GM18511 (cell line): ENCODE measurements at regions not wholly inside any gene's neighbourhood (a gene's known extent, or its start where the extent isn't known, plus 50 kb on each side); places are given as distances from the start of the nearest gene placed in this dataset.

Experiments
- ATAC-seq: cut with Tn5 transposase; IDR thresholded peaks from one replicate; pipeline ENCODE4 v1.9.1; 2021; ENCODE audit warnings: mild to moderate bottlenecking, moderate library complexity; ENCODE audit not compliant: unreplicated experiment

DNA sequence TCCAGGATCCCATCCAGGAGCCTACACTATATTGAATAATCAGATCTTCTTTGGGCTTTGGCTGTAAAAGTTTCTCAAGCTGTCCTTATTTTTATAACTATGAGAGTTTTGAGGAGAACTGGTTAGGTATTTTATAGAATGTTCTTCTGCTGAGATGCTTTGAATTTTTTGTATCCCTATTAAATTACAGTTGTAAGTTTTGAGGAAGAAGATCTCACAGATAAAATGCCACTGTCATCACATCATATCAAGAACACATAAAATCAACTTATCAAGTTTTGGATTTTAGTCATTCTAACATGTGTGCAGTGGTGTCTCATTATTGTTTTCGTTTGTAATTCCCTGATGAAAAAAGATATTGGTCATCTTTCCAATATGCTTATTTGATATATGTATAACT lies 260.2 kb upstream of the COL3A1 start:
- no peak for ATAC-seq

DNA sequence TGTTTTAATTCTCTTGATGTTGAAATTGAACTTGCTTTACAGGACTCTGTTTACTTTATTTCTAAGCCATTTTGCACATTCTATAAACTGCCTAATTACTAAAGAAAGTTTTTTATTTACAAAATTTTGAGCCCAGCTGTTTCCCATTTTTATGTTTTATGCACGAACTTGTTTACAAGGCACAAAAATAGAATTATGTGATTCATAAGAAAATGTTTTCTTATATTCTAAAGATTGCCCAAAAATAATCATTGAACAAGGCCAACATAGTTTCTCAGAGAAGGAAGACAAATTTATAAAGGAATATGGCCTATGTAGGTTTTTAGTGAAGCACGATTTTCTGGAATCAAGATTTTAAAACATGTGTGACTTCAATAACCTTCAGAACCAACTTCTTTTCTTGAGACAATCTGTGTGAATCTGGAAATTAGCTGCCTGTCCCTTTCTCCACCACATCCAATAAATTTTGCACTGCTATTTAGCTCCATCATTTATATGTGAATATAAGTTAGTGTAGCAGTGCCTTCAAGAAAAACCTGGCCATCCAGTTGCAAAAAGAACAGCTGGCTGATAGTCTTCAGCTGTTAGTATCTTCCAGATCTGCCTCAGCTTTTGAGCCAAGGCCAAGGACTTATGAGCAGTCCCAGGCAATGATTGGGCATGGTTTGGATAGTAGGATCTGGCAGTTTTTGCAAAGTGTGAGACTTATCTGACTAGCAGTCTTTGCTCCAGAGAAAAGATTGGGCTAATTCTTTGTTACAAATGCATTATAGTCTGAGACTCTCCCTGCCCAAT lies 253.2 kb upstream of the COL3A1 start:
- no peak for ATAC-seq

DNA sequence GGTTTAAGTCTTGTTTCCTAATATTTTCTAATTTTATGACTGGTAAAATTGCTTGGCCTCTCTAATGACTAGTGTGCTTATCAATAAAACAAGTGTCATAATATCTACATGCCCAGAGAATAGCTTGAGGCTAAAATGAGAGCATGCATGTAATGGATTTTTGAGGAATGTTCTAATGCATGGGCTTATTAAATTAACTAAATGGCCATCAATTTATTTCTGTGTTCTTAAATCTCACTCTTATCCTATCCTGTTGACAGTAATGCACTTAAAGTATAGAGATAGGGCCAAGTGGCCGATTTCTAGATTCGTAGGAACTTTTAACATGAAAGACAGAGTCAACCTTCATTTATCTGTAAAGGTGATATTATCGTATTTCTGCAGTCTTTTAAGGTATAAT lies 252.4 kb upstream of the COL3A1 start:
- ATAC-seq: no peak

DNA sequence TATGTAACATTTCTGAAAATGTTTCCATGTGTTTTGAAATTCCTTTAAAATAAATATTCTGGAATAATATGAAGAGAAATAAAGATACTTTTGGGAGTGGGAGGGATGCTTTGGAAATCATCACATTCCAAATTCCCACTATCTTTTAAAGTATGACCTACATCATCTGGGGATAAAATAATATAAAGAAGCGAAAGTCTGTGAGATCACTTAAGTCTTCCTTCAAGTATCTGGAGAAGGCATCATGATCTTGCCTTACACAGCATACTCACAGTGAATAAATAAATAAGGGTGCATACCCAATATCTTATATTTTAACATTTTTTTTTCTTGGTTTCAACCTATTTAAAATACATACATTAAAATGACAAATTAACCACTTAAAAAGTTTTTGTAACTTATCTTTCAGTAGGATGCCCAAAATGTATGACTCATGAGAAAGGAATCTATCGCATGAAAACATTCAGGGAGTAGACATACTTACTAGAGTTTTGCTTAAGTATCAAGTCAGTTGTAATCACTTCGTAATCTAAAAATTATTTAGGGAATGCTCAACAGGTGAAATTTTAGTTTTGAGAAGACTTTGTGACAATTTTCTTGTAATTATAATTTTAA lies 248.3 kb upstream of the COL3A1 start:
- no peak for ATAC-seq

DNA sequence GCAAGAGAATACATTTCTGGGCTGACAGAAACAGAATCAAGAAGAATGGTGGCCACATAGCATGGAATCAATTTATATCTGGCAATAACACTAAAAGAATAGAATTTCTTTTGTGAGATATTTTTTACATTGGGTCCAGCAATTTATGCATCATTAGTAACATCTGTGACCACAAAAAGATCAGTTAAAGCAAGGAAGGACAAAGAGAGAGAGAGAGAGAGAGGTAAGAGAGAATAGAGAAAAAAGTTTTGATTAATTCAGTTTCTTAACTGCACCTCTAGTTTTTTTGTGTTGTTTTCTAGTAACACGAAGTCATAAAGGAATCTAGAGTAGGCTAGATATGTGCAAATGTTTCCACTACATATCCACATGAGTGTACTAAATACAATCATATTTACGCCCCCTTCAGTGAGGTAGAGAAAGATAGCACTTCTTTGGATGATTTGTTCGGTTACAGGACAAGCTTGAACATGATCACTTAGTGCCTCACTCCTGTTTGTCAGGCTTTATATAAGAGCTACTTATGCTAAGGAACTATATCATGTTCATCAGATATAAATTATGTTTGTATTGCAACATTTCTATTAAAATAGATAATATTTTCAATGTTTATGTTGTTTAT lies 247.4 kb upstream of the COL3A1 start:
- ATAC-seq: no peak

DNA sequence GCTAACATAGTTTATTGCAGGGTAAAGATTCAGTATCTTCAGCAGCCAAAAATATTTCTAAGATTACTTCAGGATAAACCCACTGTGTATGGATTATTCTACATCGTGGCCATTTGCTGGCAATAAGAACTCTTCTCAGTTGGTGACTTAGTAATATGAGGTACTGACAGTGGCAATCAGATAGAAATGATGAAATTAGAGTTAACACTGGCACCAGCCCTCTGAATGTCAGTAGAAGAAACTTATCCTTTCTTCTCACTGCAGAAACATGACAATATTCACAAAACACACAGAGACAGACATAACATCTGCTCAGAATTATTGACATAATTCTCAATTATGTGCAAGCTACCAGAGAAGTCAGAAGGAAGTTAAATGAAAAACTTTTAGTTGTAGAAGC lies 246.3 kb upstream of the COL3A1 start:
- ATAC-seq: no peak

DNA sequence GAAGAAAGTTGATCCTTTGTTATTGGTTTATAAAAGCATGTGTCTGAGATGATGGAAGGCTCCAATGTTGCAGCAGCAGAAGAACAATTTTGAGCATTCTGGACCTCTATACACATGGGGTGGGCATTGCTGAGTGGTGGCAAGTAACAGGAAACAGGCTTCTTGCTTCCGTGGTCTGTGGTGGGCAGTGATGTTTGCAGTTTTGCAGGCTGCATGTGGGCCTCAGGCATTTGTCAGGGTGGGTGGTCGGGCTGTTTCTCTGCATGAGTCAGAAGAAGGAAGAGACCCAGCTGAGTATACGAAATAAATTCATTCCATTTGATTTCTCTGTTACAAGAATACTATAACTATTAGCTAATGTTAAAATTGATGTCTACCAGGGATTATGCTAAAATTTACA lies 239.5 kb upstream of the COL3A1 start:
- no peak for ATAC-seq

DNA sequence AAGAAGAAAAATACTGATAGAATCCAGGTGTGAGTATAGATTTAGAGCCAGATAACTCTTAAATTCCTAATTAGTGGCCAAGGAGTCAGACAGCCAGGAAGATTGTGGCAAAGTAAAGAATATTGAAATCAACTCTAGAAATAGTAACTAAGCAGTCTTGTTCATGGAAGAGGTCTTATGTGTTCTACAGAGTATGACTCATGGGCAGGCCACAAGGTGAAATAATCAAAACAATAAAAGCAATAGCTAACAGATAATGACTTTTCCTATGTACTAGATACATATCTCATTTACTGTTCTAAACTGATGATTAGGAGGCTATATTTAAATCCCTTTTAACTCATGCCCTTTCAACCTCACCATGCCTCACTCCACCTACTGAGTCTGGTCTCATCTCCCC lies 227.4 kb upstream of the COL3A1 start:
- no peak for ATAC-seq

DNA sequence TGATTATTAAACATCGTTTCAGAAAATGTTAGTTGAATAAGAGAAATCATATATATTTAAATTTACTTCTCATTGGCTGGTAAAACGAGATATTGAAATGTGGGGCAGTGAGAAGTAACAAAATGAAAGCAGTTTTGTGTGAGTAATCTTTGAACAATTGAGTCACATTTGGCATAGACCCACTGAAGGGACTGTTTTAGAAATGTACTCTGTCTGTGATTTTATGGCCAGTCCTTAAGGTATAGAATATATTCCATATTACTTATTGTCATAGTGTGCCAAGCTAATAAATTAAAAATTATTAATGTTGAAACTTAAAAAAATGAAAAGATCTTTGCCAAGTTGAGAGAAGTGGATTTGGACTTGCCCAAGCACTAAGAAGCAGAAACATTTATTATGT lies 222.4 kb upstream of the COL3A1 start:
- ATAC-seq: no peak

DNA sequence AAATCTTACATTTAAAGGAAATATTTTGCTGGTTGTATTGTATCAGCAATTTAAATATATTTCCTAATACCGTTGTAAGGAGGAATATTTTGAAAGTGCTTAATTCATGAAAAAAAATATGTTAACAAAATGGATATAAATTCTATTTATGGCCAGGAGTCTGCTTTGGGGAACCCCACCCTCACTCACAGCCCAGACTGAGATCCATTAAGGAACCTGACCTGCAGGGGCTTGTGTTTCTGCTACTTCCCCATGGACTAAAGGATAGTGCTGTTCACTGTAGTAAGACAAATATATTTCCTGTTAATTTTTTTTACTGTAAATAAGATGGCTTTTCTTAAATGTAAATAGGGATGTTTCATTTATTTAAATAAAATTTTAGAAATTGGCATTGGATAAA lies 221.9 kb upstream of the COL3A1 start:
- ATAC-seq: no peak

DNA sequence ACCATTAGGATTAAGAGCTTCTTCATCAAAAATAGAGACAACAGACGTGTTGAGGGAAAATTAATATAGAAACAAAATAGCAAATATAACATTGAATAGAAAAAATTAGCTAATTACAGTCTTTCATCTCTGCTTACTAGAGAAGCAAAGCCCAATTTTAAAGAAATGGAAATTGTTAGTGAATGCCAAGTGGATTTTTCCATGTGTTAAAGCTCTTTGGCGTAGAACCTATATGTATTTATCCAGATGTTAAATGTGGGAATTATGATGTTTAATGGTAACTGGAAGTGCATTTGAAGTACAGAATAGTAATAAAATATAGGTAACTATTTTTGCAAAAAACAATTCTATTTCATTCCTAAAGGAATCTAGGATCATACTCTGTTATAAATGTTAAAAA lies 212.0 kb upstream of the COL3A1 start:
- no peak for ATAC-seq

DNA sequence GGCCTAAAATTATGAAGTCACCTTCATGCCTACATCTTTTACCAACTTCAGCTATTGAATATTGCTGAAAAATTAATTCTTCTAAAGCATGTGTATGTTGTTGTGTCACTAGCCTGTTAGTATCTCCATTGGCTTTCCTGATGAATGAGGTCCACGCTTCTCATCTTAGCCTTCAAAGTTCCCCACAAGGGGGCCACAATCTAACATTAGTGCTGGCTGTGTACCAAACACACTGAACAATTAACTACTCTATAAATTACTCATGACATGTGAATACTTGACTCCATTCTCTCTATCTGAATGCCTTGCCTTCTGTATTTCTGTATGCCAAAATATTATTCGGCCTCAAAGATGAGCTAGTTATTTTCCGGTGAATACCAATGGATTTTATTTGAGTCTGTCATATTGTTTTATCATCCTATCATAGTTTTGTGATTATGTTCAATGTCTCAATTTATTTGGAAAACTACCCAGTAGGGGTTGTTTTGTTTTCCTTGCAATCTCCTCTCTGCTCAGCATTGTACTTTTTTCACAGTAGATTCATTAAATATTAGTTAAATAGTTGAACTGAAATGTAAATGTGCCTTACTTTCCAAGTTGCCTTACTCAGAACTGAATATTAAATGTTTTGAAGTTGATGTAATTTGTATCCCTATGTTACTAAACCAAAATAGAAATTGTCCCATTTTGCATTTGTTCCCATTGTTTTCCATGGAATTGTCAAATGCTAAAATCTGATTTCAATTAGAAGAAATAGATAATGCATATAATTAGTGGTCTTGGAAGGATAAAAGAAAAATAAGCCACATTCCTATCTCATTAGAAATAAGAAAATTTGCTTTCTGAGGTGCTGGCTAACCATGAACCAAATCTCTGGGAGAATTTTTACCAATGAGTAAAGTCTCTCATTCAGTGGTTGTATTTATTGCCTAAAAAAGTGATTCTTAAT lies 208.4 kb upstream of the COL3A1 start:
- peak; percentile 84 for ATAC-seq

DNA sequence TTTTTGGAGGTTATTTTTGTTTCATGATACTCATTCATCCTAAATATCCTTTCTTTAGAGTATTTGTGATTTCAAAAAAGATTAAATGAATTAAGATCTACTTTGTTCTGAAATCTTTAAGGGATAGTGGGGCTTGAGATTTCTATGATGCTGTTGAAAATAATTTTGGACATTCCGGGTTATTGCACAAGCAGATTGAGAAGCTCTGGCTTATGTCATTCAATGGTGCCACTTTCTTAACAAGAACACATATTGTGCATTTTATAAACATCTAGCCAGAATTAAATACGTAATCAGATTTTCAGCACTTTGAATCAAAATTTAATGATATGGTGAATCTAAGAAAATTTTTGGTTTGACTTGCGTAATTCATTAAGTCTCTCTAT lies 207.7 kb upstream of the COL3A1 start:
- ATAC-seq: no peak

DNA sequence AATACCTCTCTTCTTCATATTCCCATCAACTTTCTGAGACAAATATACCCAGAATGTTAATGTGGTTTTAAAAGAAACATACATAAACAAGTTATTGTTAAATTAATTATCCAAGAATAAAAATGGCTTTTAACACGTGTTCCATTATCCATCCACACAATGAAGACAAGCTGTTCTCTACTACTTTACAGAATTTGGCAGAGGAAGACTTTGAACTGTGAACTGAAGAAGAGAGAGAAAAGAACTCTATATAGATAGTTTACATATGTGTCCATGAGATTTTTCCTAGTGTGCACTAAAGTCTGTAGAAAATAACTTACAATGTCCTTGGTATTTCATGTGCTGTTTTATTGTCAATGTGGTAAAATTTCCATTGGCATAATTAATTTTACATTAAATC lies 207.0 kb upstream of the COL3A1 start:
- ATAC-seq: no peak

DNA sequence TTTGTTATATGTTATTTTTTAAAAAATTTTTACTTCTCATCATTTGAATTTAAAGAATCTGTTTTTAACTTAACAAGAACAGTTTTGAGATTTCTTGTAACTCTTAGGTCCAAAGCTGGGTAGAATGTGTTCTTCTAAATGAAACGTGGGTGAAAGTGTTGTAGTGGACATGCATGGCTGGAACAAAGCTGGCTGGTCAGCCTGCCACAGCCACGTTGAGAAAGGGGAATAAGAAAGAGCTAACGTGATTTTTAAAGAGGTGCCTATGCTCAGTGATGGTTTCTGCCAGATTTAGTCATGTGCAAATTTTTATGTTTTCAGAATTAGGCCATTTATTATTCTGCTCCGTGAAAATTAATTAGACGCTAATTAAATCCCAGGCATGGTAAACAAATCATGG lies 203.9 kb upstream of the COL3A1 start:
- no peak for ATAC-seq

DNA sequence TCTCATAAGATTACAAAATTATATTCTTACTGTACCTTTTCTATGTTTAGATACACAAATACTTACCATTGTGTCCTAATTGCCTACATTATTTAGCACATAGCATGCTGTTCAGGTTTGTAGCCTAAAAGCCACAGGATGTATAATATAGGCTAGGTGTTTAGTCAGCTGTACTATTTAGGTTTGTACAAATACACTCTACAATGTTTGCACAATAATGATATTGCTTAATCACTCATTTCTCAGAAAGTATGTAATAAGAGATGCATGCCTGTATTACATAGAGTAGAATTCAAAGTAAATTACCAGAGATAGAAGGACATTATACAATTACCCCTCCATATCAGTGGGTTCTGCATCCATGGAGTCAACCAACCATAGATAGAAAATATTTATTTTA lies 201.1 kb upstream of the COL3A1 start:
- no peak for ATAC-seq

DNA sequence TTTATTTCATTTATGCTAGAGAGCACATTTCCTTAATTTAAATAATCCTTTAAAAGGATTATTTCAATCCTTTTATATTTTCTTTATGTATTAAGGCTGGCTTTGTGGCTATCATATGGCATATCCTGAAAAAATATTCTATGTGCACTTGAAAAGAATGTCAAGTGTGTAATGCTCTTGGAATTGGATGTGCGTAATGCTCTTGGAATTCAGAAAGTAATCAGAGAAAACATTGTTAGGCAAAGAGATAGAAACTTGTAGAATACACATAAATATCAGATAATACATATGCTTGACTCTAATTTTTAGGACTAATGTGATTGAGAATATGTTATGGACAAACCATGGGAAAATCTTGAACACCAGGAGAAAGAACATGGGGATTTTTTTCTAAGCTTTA lies 197.5 kb upstream of the COL3A1 start:
- no peak for ATAC-seq

DNA sequence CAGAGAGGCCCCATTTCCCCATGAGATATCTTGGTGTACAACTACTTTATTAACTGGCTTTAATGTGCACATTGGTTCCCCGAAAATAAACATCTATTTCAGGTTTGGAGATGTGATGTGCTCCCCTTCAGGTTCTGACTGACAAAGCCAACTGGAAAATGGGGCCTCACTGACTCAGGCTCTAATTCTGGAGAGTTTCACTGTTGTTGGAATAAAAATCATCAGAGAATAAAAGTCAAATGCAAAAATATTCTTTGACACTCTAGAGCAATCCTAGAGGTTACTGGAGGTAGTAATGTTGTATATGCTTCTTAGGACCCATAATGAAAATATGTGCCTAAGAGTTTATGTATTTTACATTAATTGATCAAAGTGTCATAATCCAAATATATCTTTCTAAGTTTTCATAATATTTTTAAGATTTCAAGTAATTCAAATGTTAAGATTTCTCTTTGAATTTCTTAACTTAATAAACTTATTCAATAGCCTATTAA lies 189.9 kb upstream of the COL3A1 start:
- ATAC-seq: no peak

DNA sequence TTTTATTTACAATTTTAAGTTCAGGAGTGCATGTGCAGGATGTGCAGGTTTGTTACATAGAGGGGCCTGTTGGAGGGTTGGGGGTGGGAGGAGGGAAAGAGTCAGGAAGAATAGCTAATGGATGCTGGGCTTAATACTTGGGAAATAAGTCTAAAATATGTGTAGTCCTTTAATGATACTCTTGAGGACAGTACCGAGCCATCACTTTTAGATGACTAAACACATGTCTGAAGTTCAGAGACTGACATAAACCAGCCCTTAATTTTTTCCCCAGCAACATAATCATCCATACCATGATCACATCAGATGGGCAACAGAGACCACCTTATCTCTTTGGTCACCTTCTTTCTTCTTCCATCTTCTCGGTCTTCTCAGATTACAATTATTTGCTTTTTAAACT lies 189.1 kb upstream of the COL3A1 start:
- ATAC-seq: no peak

DNA sequence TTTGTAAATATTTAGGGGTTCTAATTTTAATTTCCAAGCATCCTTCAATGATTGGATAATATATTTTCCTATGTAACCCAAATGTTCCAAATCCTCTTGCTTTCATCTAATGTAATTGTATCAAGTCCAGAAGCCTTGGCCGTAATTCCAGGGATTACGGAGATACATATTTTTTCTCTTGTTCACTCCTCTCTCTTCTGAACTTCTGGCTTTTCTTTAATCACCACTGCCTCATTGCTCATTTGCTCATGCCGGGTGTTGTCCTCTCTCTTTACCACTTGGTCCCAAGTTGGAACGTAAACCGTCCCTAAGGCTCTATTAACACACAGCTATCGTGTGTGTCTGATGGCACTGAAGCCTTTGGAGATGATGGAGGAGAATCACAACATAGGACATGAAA lies 188.7 kb upstream of the COL3A1 start:
- no peak for ATAC-seq

DNA sequence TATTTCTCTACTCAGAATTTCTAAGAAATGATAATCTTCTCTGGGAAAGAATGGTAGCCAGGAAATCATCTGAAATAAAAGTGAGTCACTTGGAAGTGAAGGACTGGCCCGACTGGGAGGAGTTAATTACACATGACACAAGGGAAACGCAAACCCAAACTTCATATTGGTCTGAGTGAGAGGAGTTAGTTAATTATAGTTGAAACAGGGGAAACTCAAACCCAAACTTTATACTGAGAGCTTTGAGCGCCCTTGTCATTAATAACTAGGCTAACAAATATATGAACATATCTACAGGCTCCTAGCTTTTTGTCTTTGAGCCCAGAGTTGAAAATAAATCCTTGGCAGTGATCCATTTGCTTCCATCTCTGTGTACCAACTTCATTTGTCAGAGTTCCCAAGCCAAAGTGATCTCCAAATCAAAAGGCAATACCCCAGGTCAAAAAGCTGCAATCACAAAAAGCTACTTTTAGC lies 187.8 kb upstream of the COL3A1 start:
- no peak for ATAC-seq
